Ishikawa (cell line): ENCODE measurements at regions not wholly inside any gene's neighbourhood (a gene's known extent, or its start where the extent isn't known, plus 50 kb on each side); places are given as distances from the start of the nearest gene placed in this dataset.

Experiments used
- CEBPB ChIP-seq: IDR thresholded peaks from 2 replicates; pipeline ENCODE4 v1.6.1; 2012
- CREB1 ChIP-seq: IDR thresholded peaks from 2 replicates; pipeline ENCODE4 v1.6.1; 2012; ENCODE audit warnings: low read depth
- EGR1 ChIP-seq: IDR thresholded peaks from 2 replicates; pipeline ENCODE4 v1.6.1; 2012
- EP300 ChIP-seq: IDR thresholded peaks from 2 replicates; pipeline ENCODE4 v1.6.1; 2012; ENCODE audit warnings: borderline replicate concordance
- FOXM1 ChIP-seq: IDR thresholded peaks from 2 replicates; pipeline ENCODE4 v1.6.1; 2012; ENCODE audit warnings: low read depth, borderline replicate concordance
- NFIC ChIP-seq: IDR thresholded peaks from 2 replicates; pipeline ENCODE4 v1.6.1; 2012
- RAD21 ChIP-seq: IDR thresholded peaks from 2 replicates; pipeline ENCODE4 v1.6.1; 2012; ENCODE audit warnings: low read depth
- TAF1 ChIP-seq: IDR thresholded peaks from 2 replicates; pipeline ENCODE4 v1.6.1; 2012; ENCODE audit warnings: low read depth, mild to moderate bottlenecking
- TCF12 ChIP-seq: IDR thresholded peaks from 2 replicates; pipeline ENCODE4 v1.6.1; 2012; ENCODE audit warnings: low read depth
- TEAD4 ChIP-seq: IDR thresholded peaks from 2 replicates; pipeline ENCODE4 v1.6.1; 2012
- USF1 ChIP-seq: IDR thresholded peaks from 2 replicates; pipeline ENCODE4 v1.6.1; 2012
- YY1 ChIP-seq: IDR thresholded peaks from 2 replicates; pipeline ENCODE4 v1.6.1; 2012; ENCODE audit warnings: low read depth
- ZBTB7A ChIP-seq: IDR thresholded peaks from 2 replicates; pipeline ENCODE4 v1.6.1; 2012; ENCODE audit warnings: low read depth
- TF ChIP-seq, protein P1 (sequence below): IDR thresholded peaks from 2 replicates; pipeline ENCODE4 v1.6.1; 2012
- TF ChIP-seq, protein P2 (sequence below): IDR thresholded peaks from 2 replicates; pipeline ENCODE4 v1.6.1; 2012; ENCODE audit warnings: low read depth, mild to moderate bottlenecking

DNA sequence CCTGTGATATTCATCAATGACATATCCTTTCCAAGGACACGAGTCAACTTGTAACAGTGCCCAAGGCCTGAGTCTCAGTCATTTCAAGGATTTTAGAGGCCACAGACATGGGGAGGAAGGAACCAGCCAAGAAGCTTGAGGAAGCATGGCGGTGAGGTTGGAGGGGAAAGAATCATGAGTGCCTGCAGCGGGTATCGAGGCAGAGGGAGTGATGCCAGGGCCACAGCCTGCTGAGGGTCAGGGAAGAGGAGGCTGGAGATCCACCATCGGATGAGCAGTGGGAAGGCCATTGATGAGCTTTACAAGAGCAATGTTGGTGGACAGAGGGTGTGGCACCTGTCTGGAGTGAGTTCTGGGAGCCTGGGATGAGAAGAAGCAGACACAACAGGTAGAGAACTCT is 88.5 kb upstream of the IER5L start:
- TF ChIP-seq YY1 = no peak
- TF ChIP-seq FOXM1 = no peak
- no peak for TF ChIP-seq TAF1

DNA sequence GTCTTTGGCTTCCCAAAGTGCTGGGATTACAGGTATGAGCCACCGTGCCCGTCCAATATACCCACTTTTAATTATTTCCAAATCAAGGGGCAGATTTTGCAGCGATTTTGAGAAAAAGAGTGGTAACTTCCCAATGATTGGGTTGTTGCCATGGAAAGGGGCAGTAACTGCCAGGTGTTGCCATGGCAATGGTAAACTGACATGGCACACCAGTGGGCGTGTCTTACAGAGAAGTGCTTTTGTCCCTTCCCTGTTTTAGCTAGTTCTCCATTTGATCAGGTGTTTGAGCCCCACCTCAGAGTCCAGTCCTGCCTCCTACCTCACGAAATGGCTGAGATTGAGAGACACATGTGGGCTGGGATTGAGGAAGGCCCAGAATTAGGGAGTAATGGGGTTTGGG is 86.3 kb upstream of the IER5L start:
- TF ChIP-seq YY1 (no peak), NFIC (no peak), EP300 (no peak), TCF12 (no peak), EGR1 (no peak), TAF1 (no peak), FOXM1 (no peak), ZBTB7A (no peak), USF1 (no peak), RAD21 (no peak), TEAD4 (no peak), CREB1 (no peak), CEBPB (no peak)
- TF ChIP-seq, protein P1, sequence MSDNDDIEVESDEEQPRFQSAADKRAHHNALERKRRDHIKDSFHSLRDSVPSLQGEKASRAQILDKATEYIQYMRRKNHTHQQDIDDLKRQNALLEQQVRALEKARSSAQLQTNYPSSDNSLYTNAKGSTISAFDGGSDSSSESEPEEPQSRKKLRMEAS = no peak
- TF ChIP-seq, protein P2, sequence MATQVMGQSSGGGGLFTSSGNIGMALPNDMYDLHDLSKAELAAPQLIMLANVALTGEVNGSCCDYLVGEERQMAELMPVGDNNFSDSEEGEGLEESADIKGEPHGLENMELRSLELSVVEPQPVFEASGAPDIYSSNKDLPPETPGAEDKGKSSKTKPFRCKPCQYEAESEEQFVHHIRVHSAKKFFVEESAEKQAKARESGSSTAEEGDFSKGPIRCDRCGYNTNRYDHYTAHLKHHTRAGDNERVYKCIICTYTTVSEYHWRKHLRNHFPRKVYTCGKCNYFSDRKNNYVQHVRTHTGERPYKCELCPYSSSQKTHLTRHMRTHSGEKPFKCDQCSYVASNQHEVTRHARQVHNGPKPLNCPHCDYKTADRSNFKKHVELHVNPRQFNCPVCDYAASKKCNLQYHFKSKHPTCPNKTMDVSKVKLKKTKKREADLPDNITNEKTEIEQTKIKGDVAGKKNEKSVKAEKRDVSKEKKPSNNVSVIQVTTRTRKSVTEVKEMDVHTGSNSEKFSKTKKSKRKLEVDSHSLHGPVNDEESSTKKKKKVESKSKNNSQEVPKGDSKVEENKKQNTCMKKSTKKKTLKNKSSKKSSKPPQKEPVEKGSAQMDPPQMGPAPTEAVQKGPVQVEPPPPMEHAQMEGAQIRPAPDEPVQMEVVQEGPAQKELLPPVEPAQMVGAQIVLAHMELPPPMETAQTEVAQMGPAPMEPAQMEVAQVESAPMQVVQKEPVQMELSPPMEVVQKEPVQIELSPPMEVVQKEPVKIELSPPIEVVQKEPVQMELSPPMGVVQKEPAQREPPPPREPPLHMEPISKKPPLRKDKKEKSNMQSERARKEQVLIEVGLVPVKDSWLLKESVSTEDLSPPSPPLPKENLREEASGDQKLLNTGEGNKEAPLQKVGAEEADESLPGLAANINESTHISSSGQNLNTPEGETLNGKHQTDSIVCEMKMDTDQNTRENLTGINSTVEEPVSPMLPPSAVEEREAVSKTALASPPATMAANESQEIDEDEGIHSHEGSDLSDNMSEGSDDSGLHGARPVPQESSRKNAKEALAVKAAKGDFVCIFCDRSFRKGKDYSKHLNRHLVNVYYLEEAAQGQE = no peak

DNA sequence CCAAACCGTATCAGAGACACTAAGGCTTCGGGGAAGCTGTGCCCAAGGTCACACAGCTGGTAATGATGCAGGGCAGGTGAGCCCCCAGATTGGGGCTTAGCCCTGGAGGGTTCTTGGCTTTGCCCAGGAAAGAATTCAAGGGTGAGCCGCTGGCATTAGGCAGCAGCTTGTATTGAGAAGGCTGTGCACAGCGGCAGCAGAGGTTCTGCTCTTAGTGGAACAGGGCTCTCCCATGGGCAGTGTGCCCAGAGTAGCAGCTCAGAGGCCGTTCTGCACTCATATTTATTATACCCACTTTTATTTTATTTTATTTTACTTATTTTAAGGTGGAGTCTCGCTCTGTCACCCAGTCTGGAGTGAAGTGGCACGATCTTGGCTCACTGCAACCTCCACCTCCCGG is 85.8 kb upstream of the IER5L start:
- TF ChIP-seq TEAD4 = no peak
- TF ChIP-seq EP300 = no peak
- no peak for TF ChIP-seq EGR1
- TF ChIP-seq, protein P1 = no peak
- no peak for TF ChIP-seq USF1
- TF ChIP-seq NFIC = no peak
- no peak for TF ChIP-seq RAD21
- TF ChIP-seq ZBTB7A = no peak
- TF ChIP-seq, protein P2 = no peak
- no peak for TF ChIP-seq TCF12
- TF ChIP-seq CREB1 = no peak
- TF ChIP-seq YY1 = no peak

GRCh38 chr9:129262261-129262660 is 84.2 kb upstream of the IER5L start:
- no peak for TF ChIP-seq EGR1
- no peak for TF ChIP-seq ZBTB7A
- TF ChIP-seq TEAD4 = no peak
- no peak for TF ChIP-seq RAD21
- TF ChIP-seq FOXM1 = no peak
- TF ChIP-seq, protein P2 = no peak
- no peak for TF ChIP-seq CREB1
- TF ChIP-seq EP300 = no peak
- TF ChIP-seq TCF12 = no peak
- TF ChIP-seq, protein P1 = no peak
- TF ChIP-seq CEBPB = no peak
- no peak for TF ChIP-seq YY1
- no peak for TF ChIP-seq NFIC
- no peak for TF ChIP-seq TAF1
- TF ChIP-seq USF1 = no peak
